Esophagus (tissue), 2 donors: ENCODE measurements at regions not wholly inside any gene's neighbourhood (a gene's known extent, or its start where the extent isn't known, plus 50 kb on each side); places are given as distances from the start of the nearest gene placed in this dataset.

Experiments used
- H3K27ac ChIP-seq, 2 donors: one replicate each; pipeline ENCODE4 v1.5.1; 2013; ENCODE audit warnings: low read depth in 2 of 2, mild to moderate bottlenecking in 2 of 2, inconsistent platforms in 1 of 2, low read length in 1 of 2, moderate library complexity in 1 of 2
- H3K27me3 ChIP-seq, 2 donors: one replicate each; pipeline ENCODE4 v1.6.1; 2013; ENCODE audit warnings: low read length in 2 of 2, control low read depth in 1 of 2, mild to moderate bottlenecking in 1 of 2; ENCODE audit not compliant: insufficient read depth in 2 of 2, control insufficient read depth in 1 of 2
- H3K36me3 ChIP-seq, 2 donors: one replicate each; pipeline ENCODE4 v1.6.1; 2013; ENCODE audit warnings: low read length in 1 of 2; ENCODE audit not compliant: control insufficient read depth in 2 of 2, insufficient read depth in 2 of 2
- H3K4me1 ChIP-seq, 2 donors: one replicate each; pipeline ENCODE4 v1.6.1; 2013; ENCODE audit warnings: low read length in 1 of 2; ENCODE audit not compliant: control insufficient read depth in 2 of 2, insufficient read depth in 2 of 2
- H3K4me3 ChIP-seq, 2 donors: one replicate each; pipeline ENCODE4 v1.5.1; 2013; ENCODE audit warnings: low read length in 2 of 2, mild to moderate bottlenecking in 2 of 2, low read depth in 1 of 2, moderate library complexity in 1 of 2
- H3K9me3 ChIP-seq, 2 donors: one replicate each; pipeline ENCODE4 v1.6.1; 2013; ENCODE audit warnings: mild to moderate bottlenecking in 2 of 2, low read depth in 1 of 2, low read length in 1 of 2, moderate library complexity in 1 of 2; ENCODE audit not compliant: control insufficient read depth in 2 of 2, insufficient read depth in 1 of 2
- WGBS, 2 donors: extraction: QIAGEN DNeasy Blood & Tissue Kit; methylation state at CpG; one replicate each; pipeline ENCODE4 v1.1.7; 2013; 5-methylcytosine and 5-hydroxymethylcytosine counted together
- donor health status: healthy with polysubstance abuse.
- donor health status: Bipolar disorder and iron deficiency.

DNA sequence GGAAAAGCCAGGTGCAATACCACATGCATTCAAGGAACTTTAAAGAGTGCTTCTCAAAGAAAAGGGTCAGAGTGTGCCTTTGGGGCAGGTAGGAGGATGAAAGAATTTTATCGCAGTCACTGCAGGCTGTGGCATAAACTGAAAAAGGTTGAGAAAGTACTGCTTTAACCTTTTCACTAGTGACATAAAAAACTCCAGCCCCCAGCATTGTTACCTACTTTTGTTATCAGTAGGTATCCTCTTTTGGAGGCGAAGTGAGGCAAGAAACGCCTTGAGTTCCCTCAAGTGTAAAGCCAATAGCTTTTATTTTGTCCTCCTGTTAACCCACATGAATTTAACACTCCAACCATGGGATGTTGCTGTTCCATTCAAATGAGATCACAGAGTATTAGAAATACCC lies 64.7 kb upstream of the CHD1 start:
- Histone ChIP-seq H3K36me3 (no peaks in the 10 kb centered on the region), H3K9me3 (no peaks in the 10 kb centered on the region), H3K27me3 (no peaks in the 10 kb centered on the region), H3K27ac (no peak overlapping the region), H3K4me1 (no peaks in the 10 kb centered on the region), H3K4me3 (no peak overlapping the region)
- WGBS, 2 donors, result 57 to 70% methylated on average over 3 of the region's 3 CpGs

DNA sequence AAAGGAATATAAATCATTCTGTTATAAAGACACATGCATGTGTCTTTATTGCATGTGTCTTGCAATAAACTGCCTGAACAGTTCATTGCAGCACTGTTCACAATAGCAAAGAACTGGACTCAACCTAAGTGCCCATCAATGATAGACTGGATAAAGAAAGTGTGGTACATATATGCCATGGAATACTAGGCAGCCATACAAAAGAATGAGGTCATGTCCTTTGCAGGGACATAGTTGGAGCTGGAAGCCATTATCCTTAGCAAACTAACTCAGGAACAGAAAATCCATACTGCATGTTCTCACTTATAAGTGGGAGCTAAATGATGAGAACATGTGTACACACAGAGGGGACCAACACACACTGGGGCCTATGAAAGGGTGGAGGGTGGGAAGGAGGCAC lies 63.7 kb upstream of the CHD1 start:
- Histone ChIP-seq H3K4me3 (no peak overlapping the region), H3K27me3 (no peaks in the 10 kb centered on the region), H3K4me1 (no peaks in the 10 kb centered on the region), H3K27ac (no peak overlapping the region), H3K36me3 (no peaks in the 10 kb centered on the region), H3K9me3 (no peaks in the 10 kb centered on the region)

DNA sequence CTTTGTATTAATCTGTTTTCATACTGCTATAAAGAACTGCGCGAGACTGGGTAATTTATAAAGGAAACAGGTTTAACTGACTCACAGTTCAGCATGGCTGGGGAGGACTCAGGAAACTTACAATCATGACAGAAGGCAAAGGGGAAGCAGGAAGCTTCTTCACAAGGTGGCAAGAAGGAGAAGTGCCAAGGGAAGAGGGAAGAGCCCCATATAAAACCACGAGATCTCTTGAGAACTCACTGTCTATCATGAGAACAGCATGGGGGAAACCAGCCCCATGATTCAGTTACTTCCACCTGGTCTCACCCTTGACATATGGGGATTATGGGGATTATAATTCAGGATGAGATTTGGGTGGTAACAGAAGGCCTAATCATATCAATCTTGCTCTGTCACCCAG lies 60.9 kb upstream of the CHD1 start:
- H3K9me3 ChIP-seq, result no peaks in the 10 kb centered on the region
- H3K4me3 ChIP-seq, result no peak overlapping the region
- H3K36me3 ChIP-seq, result no peaks in the 10 kb centered on the region
- no peaks in the 10 kb centered on the region for H3K4me1 ChIP-seq
- 59 to 73% methylated on average over 3 of the region's 3 CpGs for WGBS, 2 donors
- no peaks in the 10 kb centered on the region for H3K27me3 ChIP-seq
- no peak overlapping the region for H3K27ac ChIP-seq

DNA sequence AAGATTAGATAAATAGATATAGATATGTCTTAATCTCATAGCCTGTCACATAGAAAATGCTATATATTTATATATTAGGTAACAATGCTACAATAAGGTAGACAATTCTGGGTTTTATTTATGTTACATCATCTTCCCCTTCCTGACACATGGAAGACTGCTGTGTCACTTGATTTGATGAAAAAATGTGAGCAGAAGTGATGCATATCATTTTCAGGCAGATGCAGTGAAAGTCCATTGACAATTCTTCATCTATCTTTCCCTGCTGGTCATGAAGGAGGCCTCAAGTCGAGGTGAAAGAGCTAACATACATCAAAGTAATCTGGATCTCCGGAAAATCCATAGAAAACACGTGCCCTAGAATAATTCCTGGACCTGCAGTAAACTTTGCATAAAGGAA lies 57.8 kb upstream of the CHD1 start:
- H3K36me3 ChIP-seq, result no peaks in the 10 kb centered on the region

DNA sequence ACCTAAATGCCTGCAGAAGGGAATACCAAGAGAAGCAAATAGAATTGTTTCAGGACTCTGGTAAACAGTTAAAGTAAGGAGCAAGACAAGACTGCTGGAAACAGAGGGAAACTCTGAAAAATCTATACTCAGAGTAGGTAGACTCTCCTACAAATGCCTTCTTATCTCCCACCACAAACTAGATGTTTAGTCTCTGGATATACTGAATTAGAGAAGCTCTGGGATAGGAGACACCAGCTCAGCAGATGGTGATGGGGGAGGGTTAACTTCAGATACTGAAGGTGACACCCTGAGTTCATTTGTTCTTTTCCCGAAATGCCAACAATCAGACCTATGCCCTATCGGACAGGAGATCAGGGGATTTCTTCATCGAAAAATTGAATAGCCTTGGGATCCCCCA lies 54.1 kb upstream of the CHD1 start:
- no peaks in the 10 kb centered on the region for H3K4me1 ChIP-seq
- H3K4me3 ChIP-seq, result no peak overlapping the region
- H3K27me3 ChIP-seq, result no peaks in the 10 kb centered on the region
- no peaks in the 10 kb centered on the region for H3K9me3 ChIP-seq
- H3K27ac ChIP-seq, result no peak overlapping the region
- WGBS, 2 donors, result 90 to 94% methylated on average over 3 of the region's 3 CpGs
- no peaks in the 10 kb centered on the region for H3K36me3 ChIP-seq

More for the DNA sequence above, 57.8 kb upstream of the CHD1 start:
- Histone ChIP-seq H3K9me3 (no peaks in the 10 kb centered on the region), H3K27ac (no peak overlapping the region), H3K27me3 (no peaks in the 10 kb centered on the region), H3K4me3 (no peak overlapping the region), H3K4me1 (no peaks in the 10 kb centered on the region)
- 77 to 85% methylated on average over 3 of the region's 3 CpGs for WGBS, 2 donors
